ENCODE measurements at regions not wholly inside any gene's neighbourhood (a gene's known extent, or its start where the extent isn't known, plus 50 kb on each side); places are given as distances from the start of the nearest gene placed in this dataset.

- TF ChIP-seq OSR2 (tag by site-specific recombination; IDR thresholded peaks at IDR 0.05) (no peak), ZFP3 (tag by site-specific recombination; IDR thresholded peaks at IDR 0.05; ENCODE audit: low read depth) (no peak), KLF16 (tag by site-specific recombination; IDR thresholded peaks at IDR 0.05) (no peak), CTCF (tag by site-specific recombination; IDR thresholded peaks at IDR 0.05) (no peak)
Observed at GRCh38 chr2:18496516-18496915, 63.9 kb downstream of the RDH14 start.

Measured in HEK293 (cell line).